Kasumi-1 (cell line): ENCODE measurements at regions not wholly inside any gene's neighbourhood (a gene's known extent, or its start where the extent isn't known, plus 50 kb on each side); places are given as distances from the start of the nearest gene placed in this dataset.
"Not testable (repeated sequence)": the region's sequence is repeated elsewhere in the genome, so short reads cannot be mapped to it uniquely, and the experiment has no call there.

Experiments
- DNase-seq, 2 experiments: peaks; one replicate each; lab custom pipeline; 2025; lab: John Stamatoyannopoulos, UW

GRCh38 chr2:131639001-131639620 is 111.4 kb downstream of the CCDC74A start:
- DNase-seq: not testable (repeated sequence)

GRCh38 chr2:131641414-131642206 is 113.9 kb downstream of the CCDC74A start:
- peak; percentile 60 to 74 for DNase-seq

- not testable (repeated sequence) for DNase-seq
Measured at GRCh38 chr2:131643180-131643579, 115.5 kb downstream of the CCDC74A start.

GRCh38 chr2:131645177-131645765 is 117.6 kb downstream of the CCDC74A start:
- no peak for DNase-seq

GRCh38 chr2:131646220-131646619 is 118.5 kb downstream of the CCDC74A start:
- DNase-seq: not testable (repeated sequence)

- no peak for DNase-seq
Measured at GRCh38 chr2:131646669-131647297, 119.1 kb downstream of the CCDC74A start.

GRCh38 chr2:131648565-131648964 is 120.9 kb downstream of the CCDC74A start:
- not testable (repeated sequence) for DNase-seq

GRCh38 chr2:131652246-131652645 is 124.6 kb downstream of the CCDC74A start:
- DNase-seq: not testable (repeated sequence)

- not testable (repeated sequence) for DNase-seq
Measured at GRCh38 chr2:131654107-131654506, 126.4 kb downstream of the CCDC74A start.

GRCh38 chr2:131656816-131657633 is 129.3 kb downstream of the CCDC74A start:
- no peak for DNase-seq

- DNase-seq: no peak
Measured at GRCh38 chr2:131657895-131658768, 130.4 kb downstream of the CCDC74A start.

GRCh38 chr2:131658769-131659131 is 131.1 kb downstream of the CCDC74A start:
- no peak for DNase-seq

GRCh38 chr2:131659168-131659572 is 131.5 kb downstream of the CCDC74A start:
- DNase-seq: no peak

GRCh38 chr2:131661101-131661782 is 133.6 kb downstream of the CCDC74A start:
- not testable (repeated sequence) for DNase-seq

GRCh38 chr2:131661884-131662535 is 134.3 kb downstream of the CCDC74A start:
- DNase-seq: not testable (repeated sequence)

- DNase-seq: not testable (repeated sequence)
Measured at GRCh38 chr2:131663501-131663900, 135.8 kb downstream of the CCDC74A start.

- DNase-seq: not testable (repeated sequence)
Measured at GRCh38 chr2:131665716-131666115, 138.0 kb downstream of the CCDC74A start.

GRCh38 chr2:131668794-131669540 is 141.3 kb downstream of the CCDC74A start:
- peak; percentile 62 to 72 for DNase-seq
